Kidney (tissue), 13 donors: ENCODE measurements at regions not wholly inside any gene's neighbourhood (a gene's known extent, or its start where the extent isn't known, plus 50 kb on each side); places are given as distances from the start of the nearest gene placed in this dataset.
A peak's percentile ranks its signal among the peaks of the same experiment; 100 is the strongest.

ENCODE experiments used
- DNase-seq, 5 donors: peaks; one replicate each; pipeline ENCODE4 v3.0.0-alpha.2; 2013 to 2020
- FAIRE-seq: peaks from 2 replicates; lab custom pipeline; 2012; peaks lifted over from hg19 to GRCh38; lab: Jason Lieb, UNC
- H3K27ac ChIP-seq, 2 donors: one replicate each; pipeline ENCODE4 v1.7.0; 2013; ENCODE audit warnings: low read depth in 2 of 2, low read length in 2 of 2, inconsistent platforms in 1 of 2
- H3K27me3 ChIP-seq: one replicate; pipeline ENCODE4 v1.7.1; 2013; ENCODE audit warnings: low read length, inconsistent platforms; ENCODE audit not compliant: control insufficient read depth, insufficient read depth
- H3K36me3 ChIP-seq, 3 donors: one replicate each; pipeline versions ENCODE4 v1.7.0 to v1.7.1; 2013; ENCODE audit warnings: low read length in 3 of 3, control low read depth in 1 of 3, inconsistent platforms in 1 of 3; ENCODE audit not compliant: insufficient read depth in 3 of 3, control insufficient read depth in 2 of 3
- H3K4me1 ChIP-seq, 3 donors: one replicate each; pipeline versions ENCODE4 v1.7.0 to v1.7.1; 2013; ENCODE audit warnings: low read length in 3 of 3, inconsistent platforms in 1 of 3, low read depth in 1 of 3; ENCODE audit not compliant: control insufficient read depth in 2 of 3, insufficient read depth in 2 of 3
- H3K4me3 ChIP-seq, 3 donors: one replicate each; pipeline versions ENCODE4 v1.7.0 to v1.8.1; 2013; ENCODE audit warnings: low read length in 3 of 3, control low read depth in 1 of 3, inconsistent platforms in 1 of 3
- H3K9ac ChIP-seq, 3 donors: one replicate each; pipeline versions ENCODE4 v1.7.0 to v1.7.1; 2013; ENCODE audit warnings: low read length in 3 of 3, control low read depth in 1 of 3, inconsistent platforms in 1 of 3
- H3K9me3 ChIP-seq, 3 donors: one replicate each; pipeline versions ENCODE4 v1.7.0 to v1.7.1; 2013; ENCODE audit warnings: low read length in 3 of 3, control low read depth in 1 of 3, inconsistent platforms in 1 of 3; ENCODE audit not compliant: control insufficient read depth in 2 of 3, insufficient read depth in 1 of 3
- CTCF ChIP-seq: IDR thresholded peaks from 3 replicates; pipeline ENCODE4 v1.5.1; 2012; ENCODE audit warnings: mild to moderate bottlenecking, moderate library complexity, borderline replicate concordance; ENCODE audit not compliant: insufficient read depth; ENCODE audit errors: extremely low read depth
- intact Hi-C: fragments of 100-400 bp; cut with DNase I; formaldehyde crosslinking; loops from one replicate; pipeline ENCODE4 v1.11.1; 2022
- donor health status: control.
- donor health status: control.
- donor health status: control.
- donor health status: control.
- donor health status: control.
- donor health status: DM: yes; HTN: yes; CAD: no.
- donor health status: Normal renal cell carcinoma (clear cell type).

- Histone ChIP-seq H3K9me3 (no peaks in the 10 kb centered on the region), H3K4me3 (no peak overlapping the region), H3K27me3 (no peaks in the 10 kb centered on the region), H3K4me1 (no peaks in the 10 kb centered on the region), H3K9ac (no peak overlapping the region), H3K27ac (no peak overlapping the region), H3K36me3 (no peaks in the 10 kb centered on the region)
- TF ChIP-seq CTCF: no peak
- DNase-seq (peak in 1 of 5 donors; percentile 7), FAIRE-seq (no peak)
- intact Hi-C loops: no loop called here
Measured at GRCh38 chr13:47175172-47175866, 278.5 kb upstream of the HTR2A start.

GRCh38 chr13:47170971-47171370 is 274.1 kb upstream of the HTR2A start:
- no peaks in the 10 kb centered on the region for H3K27me3 ChIP-seq

GRCh38 chr13:47168618-47169017 is 271.8 kb upstream of the HTR2A start:
- no peak for FAIRE-seq
- no peak for TF ChIP-seq CTCF
- no peak overlapping the region for H3K9ac ChIP-seq

More at GRCh38 chr13:47170971-47171370, 274.1 kb upstream of the HTR2A start:
- Histone ChIP-seq H3K36me3 (no peaks in the 10 kb centered on the region), H3K9ac (no peak overlapping the region), H3K9me3 (no peaks in the 10 kb centered on the region), H3K27ac (no peak overlapping the region), H3K4me1 (no peaks in the 10 kb centered on the region), H3K4me3 (no peak overlapping the region)
- FAIRE-seq: no peak
- DNase-seq: no peak
- TF ChIP-seq CTCF: no peak
- intact Hi-C loops: no loop called here

GRCh38 chr13:47168066-47168465 is 271.2 kb upstream of the HTR2A start:
- FAIRE-seq (no peak), DNase-seq (no peak)
- Histone ChIP-seq H3K9me3 (no peaks in the 10 kb centered on the region), H3K27ac (no peak overlapping the region), H3K4me1 (no peaks in the 10 kb centered on the region), H3K36me3 (no peaks in the 10 kb centered on the region), H3K27me3 (no peaks in the 10 kb centered on the region), H3K4me3 (no peak overlapping the region), H3K9ac (no peak overlapping the region)
- TF ChIP-seq CTCF: no peak
- intact Hi-C loops: no loop called here

More at GRCh38 chr13:47168618-47169017, 271.8 kb upstream of the HTR2A start:
- Histone ChIP-seq H3K27ac (no peak overlapping the region), H3K36me3 (no peaks in the 10 kb centered on the region), H3K9me3 (no peaks in the 10 kb centered on the region), H3K4me1 (no peaks in the 10 kb centered on the region), H3K4me3 (no peak overlapping the region), H3K27me3 (no peaks in the 10 kb centered on the region)
- intact Hi-C loops: no loop called here
- peak in 1 of 5 donors; percentile 26 for DNase-seq
